NCI-H226 (cell line): ENCODE measurements at regions not wholly inside any gene's neighbourhood (a gene's known extent, or its start where the extent isn't known, plus 50 kb on each side); places are given as distances from the start of the nearest gene placed in this dataset.
"Not testable (repeated sequence)": the region's sequence is repeated elsewhere in the genome, so short reads cannot be mapped to it uniquely, and the experiment has no call there.

Experiments used
- DNase-seq: peaks from one replicate; pipeline ENCODE4 v3.0.0-alpha.2; 2015

- not testable (repeated sequence) for DNase-seq
Measured at GRCh38 chr11:3437441-3437840, 58.5 kb upstream of the ZNF195 start.

- DNase-seq, result no peak
Measured at GRCh38 chr11:3434976-3435375, 56.0 kb upstream of the ZNF195 start.

GRCh38 chr11:3429191-3429590, 50.2 kb upstream of the ZNF195 start:
- not testable (repeated sequence) for DNase-seq
